ENCODE measurements at regions not wholly inside any gene's neighbourhood (a gene's known extent, or its start where the extent isn't known, plus 50 kb on each side); places are given as distances from the start of the nearest gene placed in this dataset.

GRCh38 chr5:54608423-54609085 is 91.0 kb downstream of the SNX18 start:
- Histone ChIP-seq H3K36me3 (ENCODE audit: control insufficient read depth, insufficient read depth, low read length) (no peaks in the 10 kb centered on the region), H3K4me3 (ENCODE audit: low read length) (no peak overlapping the region), H3K9ac (ENCODE audit: low read length) (no peak overlapping the region), H3K9me3 (ENCODE audit: control insufficient read depth, low read length) (no peaks in the 10 kb centered on the region), H3K4me1 (ENCODE audit: control insufficient read depth, insufficient read depth, low read length) (no peaks in the 10 kb centered on the region), H3K27me3 (ENCODE audit: control insufficient read depth, insufficient read depth, low read length) (no peaks in the 10 kb centered on the region)

- H3K9ac ChIP-seq (ENCODE audit: low read length), result no peak overlapping the region
- H3K9me3 ChIP-seq (ENCODE audit: control insufficient read depth, low read length), result no peaks in the 10 kb centered on the region
- H3K27me3 ChIP-seq (ENCODE audit: control insufficient read depth, insufficient read depth, low read length), result no peaks in the 10 kb centered on the region
- no peak overlapping the region for H3K4me3 ChIP-seq (ENCODE audit: low read length)
- H3K4me1 ChIP-seq (ENCODE audit: control insufficient read depth, insufficient read depth, low read length), result no peaks in the 10 kb centered on the region
- no peaks in the 10 kb centered on the region for H3K36me3 ChIP-seq (ENCODE audit: control insufficient read depth, insufficient read depth, low read length)
Measured at GRCh38 chr5:54607006-54607405, 89.4 kb downstream of the SNX18 start.

GRCh38 chr5:54603372-54603771 is 85.8 kb downstream of the SNX18 start:
- no peak overlapping the region for H3K4me3 ChIP-seq (ENCODE audit: low read length)
- H3K9ac ChIP-seq (ENCODE audit: low read length), result no peak overlapping the region
- no peaks in the 10 kb centered on the region for H3K4me1 ChIP-seq (ENCODE audit: control insufficient read depth, insufficient read depth, low read length)
- H3K27me3 ChIP-seq (ENCODE audit: control insufficient read depth, insufficient read depth, low read length), result no peaks in the 10 kb centered on the region
- H3K9me3 ChIP-seq (ENCODE audit: control insufficient read depth, low read length), result no peaks in the 10 kb centered on the region
- H3K36me3 ChIP-seq (ENCODE audit: control insufficient read depth, insufficient read depth, low read length), result no peaks in the 10 kb centered on the region

- Histone ChIP-seq H3K4me3 (ENCODE audit: low read length) (no peak overlapping the region), H3K9me3 (ENCODE audit: control insufficient read depth, low read length) (no peaks in the 10 kb centered on the region), H3K4me1 (ENCODE audit: control insufficient read depth, insufficient read depth, low read length) (no peaks in the 10 kb centered on the region), H3K9ac (ENCODE audit: low read length) (no peak overlapping the region), H3K36me3 (ENCODE audit: control insufficient read depth, insufficient read depth, low read length) (no peaks in the 10 kb centered on the region), H3K27me3 (ENCODE audit: control insufficient read depth, insufficient read depth, low read length) (no peaks in the 10 kb centered on the region)
Measured at GRCh38 chr5:54602475-54602874, 84.9 kb downstream of the SNX18 start.

GRCh38 chr5:54601411-54602230 is 84.1 kb downstream of the SNX18 start:
- Histone ChIP-seq H3K9ac (ENCODE audit: low read length) (no peak overlapping the region), H3K4me1 (ENCODE audit: control insufficient read depth, insufficient read depth, low read length) (no peaks in the 10 kb centered on the region), H3K9me3 (ENCODE audit: control insufficient read depth, low read length) (no peaks in the 10 kb centered on the region), H3K36me3 (ENCODE audit: control insufficient read depth, insufficient read depth, low read length) (no peaks in the 10 kb centered on the region), H3K4me3 (ENCODE audit: low read length) (no peak overlapping the region), H3K27me3 (ENCODE audit: control insufficient read depth, insufficient read depth, low read length) (no peaks in the 10 kb centered on the region)
